Ureter (tissue), 1 donor: ENCODE measurements at regions not wholly inside any gene's neighbourhood (a gene's known extent, or its start where the extent isn't known, plus 50 kb on each side); places are given as distances from the start of the nearest gene placed in this dataset.

Experiments
- DNase-seq: peaks from one replicate; pipeline ENCODE4 v3.0.0-alpha.2; 2020; ENCODE audit warnings: low spot score
- donor health status: DM: yes; HTN: yes; CAD: no.

DNA sequence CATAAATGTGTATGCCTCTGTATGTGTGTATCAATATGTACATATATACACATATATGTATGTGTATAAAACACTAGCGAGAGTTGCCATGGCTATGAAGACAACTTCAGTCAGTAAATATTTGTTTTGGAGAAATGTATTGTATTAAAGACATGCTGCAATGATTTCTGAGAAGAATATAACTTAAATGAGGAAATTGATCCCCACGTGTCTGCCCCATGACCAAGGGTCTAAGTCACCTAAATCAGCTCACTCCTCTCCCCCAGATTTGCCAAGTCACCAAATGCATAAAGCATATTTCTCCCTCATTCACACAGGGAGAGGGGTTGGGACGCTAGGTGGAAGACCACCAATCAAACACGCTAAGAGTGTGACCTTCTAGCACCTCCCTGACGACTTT is 58.3 kb upstream of the LYST start:
- no peak for DNase-seq

DNA sequence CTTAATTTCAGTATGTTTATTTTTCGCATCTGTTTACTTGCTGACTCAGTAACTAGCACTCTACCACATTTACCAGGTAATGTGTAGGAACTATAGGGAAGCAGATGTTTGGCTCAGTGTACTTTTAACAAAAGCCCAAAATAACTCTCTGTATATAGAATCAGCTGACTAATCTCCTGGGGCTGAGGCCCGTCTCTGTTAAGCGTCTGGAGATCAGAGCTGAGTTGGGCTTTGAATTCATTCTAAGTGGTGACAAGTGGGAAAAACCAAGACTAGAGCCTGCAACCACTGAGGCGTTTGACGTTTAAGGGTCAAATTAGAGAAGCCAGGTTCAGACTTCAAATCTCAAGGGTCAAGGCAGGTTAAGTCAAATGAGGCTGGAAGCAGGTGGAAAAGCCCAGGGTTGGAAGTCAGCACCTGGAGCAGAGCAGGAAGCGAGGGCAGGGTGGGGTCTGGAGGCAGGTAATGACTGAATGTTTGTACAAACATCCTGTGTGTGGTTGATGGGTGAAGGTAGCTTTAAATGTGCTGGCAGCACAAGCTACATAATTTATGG is 56.8 kb upstream of the LYST start:
- no peak for DNase-seq

DNA sequence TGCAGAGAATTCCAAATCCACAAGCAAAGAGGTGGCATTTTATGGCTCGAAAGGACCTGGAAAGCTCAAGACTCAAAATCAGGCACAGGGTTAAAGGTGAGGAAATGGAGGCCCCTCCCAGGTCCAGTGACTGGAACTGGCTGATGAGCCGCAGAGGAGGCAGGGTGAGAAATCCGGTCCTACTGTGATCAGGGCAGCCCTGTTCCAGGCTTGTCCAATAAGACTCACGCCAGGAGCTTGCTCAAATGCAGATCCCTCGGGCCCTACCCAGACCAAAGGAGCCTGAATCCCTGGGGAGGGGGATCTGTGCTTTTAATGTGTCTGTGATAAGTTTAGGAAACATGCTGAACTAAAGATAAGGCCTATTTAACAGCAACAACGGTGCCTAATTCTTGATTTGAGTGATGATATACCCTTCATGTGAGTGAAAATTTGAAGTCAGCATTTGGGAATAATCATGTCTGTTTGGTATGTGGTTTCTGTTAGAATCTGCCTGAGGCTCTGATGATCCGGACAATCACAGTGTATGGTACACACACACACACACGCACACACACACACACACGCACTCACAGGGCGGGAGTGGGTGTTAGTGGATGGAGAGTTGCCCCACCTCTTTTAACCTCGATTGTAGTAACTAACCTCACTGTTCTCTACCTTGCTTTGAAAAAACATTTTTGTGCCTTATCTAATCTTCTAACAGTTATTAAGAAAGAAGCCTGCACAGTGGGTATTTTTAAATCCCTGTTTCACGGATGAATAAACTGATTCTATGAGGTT is 54.1 kb upstream of the LYST start:
- no peak for DNase-seq

- DNase-seq = no peak
These were observed 53.2 kb upstream of the LYST start for GRCh38 chr1:235919833-235920441.

- no peak for DNase-seq
These were observed 52.6 kb upstream of the LYST start for GRCh38 chr1:235919127-235919832.

DNA sequence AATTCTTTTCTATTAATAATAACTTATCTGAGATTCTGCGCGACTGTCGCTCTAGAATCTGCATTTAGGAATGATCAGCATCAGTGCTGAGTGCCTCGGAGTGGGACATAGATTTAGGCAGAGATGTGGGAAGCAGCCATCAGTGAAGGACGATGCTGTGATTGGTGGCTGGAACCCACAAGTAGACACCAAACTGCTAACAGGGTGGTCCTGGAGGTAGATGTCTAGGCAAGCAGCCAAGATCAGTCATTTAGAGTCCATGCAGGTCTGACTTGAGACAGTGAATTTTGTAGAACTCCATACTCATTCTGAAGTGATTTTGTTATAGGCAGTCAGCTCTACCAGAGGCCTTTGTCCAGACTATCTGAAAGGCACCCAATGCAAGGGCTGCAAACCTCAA is 51.8 kb upstream of the LYST start:
- DNase-seq = no peak

DNA sequence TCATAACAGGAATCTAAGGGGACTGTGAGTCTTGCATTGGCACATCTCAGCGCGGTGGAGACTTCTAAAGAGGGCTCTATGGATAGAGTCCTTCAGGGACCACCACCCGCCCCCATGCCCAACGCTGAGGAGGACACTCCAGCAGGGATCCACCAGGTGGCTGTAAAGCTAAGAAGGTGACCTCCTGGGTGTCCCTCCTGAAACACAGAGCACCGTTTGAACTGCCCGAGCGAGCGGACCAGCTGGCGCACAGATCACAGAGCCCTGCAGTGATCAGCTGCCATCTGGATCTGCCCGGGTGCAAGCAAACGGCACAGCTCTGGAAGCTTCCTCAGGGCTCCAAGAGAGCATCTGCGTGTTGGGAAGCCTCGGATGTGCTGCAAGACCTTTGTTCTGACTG is 51.3 kb upstream of the LYST start:
- no peak for DNase-seq

DNA sequence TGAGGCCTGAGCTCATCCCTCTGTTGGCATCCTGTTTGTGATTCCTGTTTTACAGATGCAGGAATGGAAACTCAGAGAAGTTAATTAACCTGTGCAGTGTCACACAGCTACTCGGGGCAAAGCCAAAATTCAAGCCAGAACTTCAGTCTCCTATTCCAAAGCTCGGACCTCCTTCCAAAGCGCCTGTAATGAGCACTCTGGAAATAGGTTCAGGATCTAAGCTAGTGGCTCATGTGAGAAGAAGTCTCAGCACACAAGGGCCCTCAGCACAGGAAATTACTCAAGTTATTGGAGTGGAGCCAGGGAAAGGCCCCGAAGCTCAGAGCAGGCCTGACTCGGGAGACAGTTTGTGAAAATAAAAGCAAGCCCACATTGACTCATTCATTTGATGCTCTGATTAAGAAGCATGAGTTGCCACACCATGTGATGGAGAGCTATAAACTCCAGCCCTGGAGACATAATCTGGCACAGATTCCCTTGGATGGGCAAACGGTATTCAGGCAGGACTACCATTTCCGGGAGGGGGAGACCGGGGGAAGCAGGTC is 50.6 kb upstream of the LYST start:
- DNase-seq = peak; percentile 92
